PC-9 (cell line): ENCODE measurements at regions not wholly inside any gene's neighbourhood (a gene's known extent, or its start where the extent isn't known, plus 50 kb on each side); places are given as distances from the start of the nearest gene placed in this dataset.

Experiments used
- BruUV-seq: library from RNA; stranded (reverse); fragments of 400-500 nt; replicated peaks from 2 replicates; lab custom pipeline; 2021; lab: Mats Ljungman, UMichigan
- CTCF ChIA-PET: fragments of 300-600 bp; sonication (Branson Sonifier 250); formaldehyde crosslinking; loops from one replicate; lab custom pipeline; 2022; ENCODE audit warnings: antibody characterized with exemption; lab: Charles Lee
- POLR2A ChIA-PET: fragments of 300-600 bp; sonication (Branson Sonifier 250); formaldehyde crosslinking; loops from one replicate; lab custom pipeline; 2022; ENCODE audit warnings: antibody characterized with exemption; ENCODE audit not compliant: unreplicated experiment; lab: Charles Lee
- DNase-seq, 2 experiments: peaks; one replicate each; pipeline versions ENCODE4 v3.0.0 to v3.0.0-alpha.2; 2015 to 2022; ENCODE audit warnings: mixed read lengths in 1 of 2
- H2AFZ ChIP-seq: fragments of 200-600 bp; sonication (generic); 2 replicates; pipeline ENCODE4 v1.8.1; 2017; ENCODE audit warnings: antibody characterized with exemption
- H3F3A ChIP-seq: fragments of 200-600 bp; sonication (generic); 2 replicates; pipeline ENCODE4 v1.8.1; 2017; ENCODE audit warnings: antibody characterized with exemption, mild to moderate bottlenecking, low read depth; ENCODE audit not compliant: insufficient read depth
- H3K27ac ChIP-seq: fragments of 200-600 bp; sonication (generic); 2 replicates; pipeline ENCODE4 v1.6.1; 2016; ENCODE audit warnings: mixed run types
- H3K27me3 ChIP-seq: fragments of 200-600 bp; sonication (generic); 2 replicates; pipeline ENCODE4 v1.6.1; 2016; ENCODE audit warnings: low read depth, mixed run types; ENCODE audit not compliant: insufficient read depth
- H3K36me3 ChIP-seq: fragments of 200-600 bp; sonication (generic); 2 replicates; pipeline ENCODE4 v1.6.1; 2016; ENCODE audit warnings: low read depth, mixed run types
- H3K4me1 ChIP-seq: fragments of 200-600 bp; sonication (generic); replicated peaks from 2 replicates; pipeline ENCODE4 v1.6.1; 2016; ENCODE audit warnings: mixed run types; ENCODE audit not compliant: insufficient read depth
- H3K4me2 ChIP-seq: fragments of 200-600 bp; sonication (generic); 2 replicates; pipeline ENCODE4 v1.6.1; 2017; ENCODE audit warnings: mixed run types
- H3K4me3 ChIP-seq: fragments of 200-600 bp; sonication (generic); 2 replicates; pipeline ENCODE4 v1.6.1; 2016; ENCODE audit warnings: mixed run types
- H3K79me2 ChIP-seq: fragments of 200-600 bp; sonication (generic); 2 replicates; pipeline ENCODE4 v1.6.1; 2017; ENCODE audit warnings: low read depth, mixed run types
- H3K9me2 ChIP-seq: fragments of 200-600 bp; sonication (generic); 2 replicates; pipeline ENCODE4 v1.8.1; 2017; ENCODE audit warnings: mild to moderate bottlenecking; ENCODE audit not compliant: insufficient read depth
- H3K9me3 ChIP-seq: fragments of 200-600 bp; sonication (generic); 2 replicates; pipeline ENCODE4 v1.8.1; 2016; ENCODE audit warnings: low read depth; ENCODE audit not compliant: insufficient read depth
- H4K20me1 ChIP-seq: fragments of 200-600 bp; sonication (generic); 2 replicates; pipeline ENCODE4 v1.8.1; 2017; ENCODE audit not compliant: insufficient read depth
- EZH2 ChIP-seq: fragments of 200-600 bp; sonication (generic); IDR thresholded peaks from 2 replicates; pipeline ENCODE4 v1.8.0; 2017; ENCODE audit warnings: antibody characterized with exemption, low read depth
- intact Hi-C: fragments of 100-400 bp; cut with micrococcal nuclease; formaldehyde crosslinking; loops from one replicate; pipeline ENCODE4 v1.10.0; 2022; ENCODE audit not compliant: unreplicated experiment
- TF ChIP-seq, protein P1 (sequence below): fragments of 200-600 bp; sonication (generic); conservative IDR thresholded peaks from 2 replicates; pipeline ENCODE4 v1.6.1; 2017; ENCODE audit warnings: mixed run types, antibody characterized with exemption, mild to moderate bottlenecking, moderate library complexity

GRCh38 chr22:49208004-49208402 lies 619.7 kb downstream of the BRD1 start:
- BruUV-seq = no TSS peak
- no peaks in the 10 kb centered on the region for H3K9me3 ChIP-seq
- no peak overlapping the region for H3K27ac ChIP-seq
- H3K4me3 ChIP-seq = no peak overlapping the region
- ChIA-PET POLR2A (no interaction called here), CTCF (no interaction called here)
- no peaks in the 10 kb centered on the region for H3K79me2 ChIP-seq
- H4K20me1 ChIP-seq = no peaks in the 10 kb centered on the region
- H3K4me1 ChIP-seq = no peaks in the 10 kb centered on the region
- no peaks in the 10 kb centered on the region for H3F3A ChIP-seq
- no peaks in the 10 kb centered on the region for H3K9me2 ChIP-seq
- TF ChIP-seq, protein P1, sequence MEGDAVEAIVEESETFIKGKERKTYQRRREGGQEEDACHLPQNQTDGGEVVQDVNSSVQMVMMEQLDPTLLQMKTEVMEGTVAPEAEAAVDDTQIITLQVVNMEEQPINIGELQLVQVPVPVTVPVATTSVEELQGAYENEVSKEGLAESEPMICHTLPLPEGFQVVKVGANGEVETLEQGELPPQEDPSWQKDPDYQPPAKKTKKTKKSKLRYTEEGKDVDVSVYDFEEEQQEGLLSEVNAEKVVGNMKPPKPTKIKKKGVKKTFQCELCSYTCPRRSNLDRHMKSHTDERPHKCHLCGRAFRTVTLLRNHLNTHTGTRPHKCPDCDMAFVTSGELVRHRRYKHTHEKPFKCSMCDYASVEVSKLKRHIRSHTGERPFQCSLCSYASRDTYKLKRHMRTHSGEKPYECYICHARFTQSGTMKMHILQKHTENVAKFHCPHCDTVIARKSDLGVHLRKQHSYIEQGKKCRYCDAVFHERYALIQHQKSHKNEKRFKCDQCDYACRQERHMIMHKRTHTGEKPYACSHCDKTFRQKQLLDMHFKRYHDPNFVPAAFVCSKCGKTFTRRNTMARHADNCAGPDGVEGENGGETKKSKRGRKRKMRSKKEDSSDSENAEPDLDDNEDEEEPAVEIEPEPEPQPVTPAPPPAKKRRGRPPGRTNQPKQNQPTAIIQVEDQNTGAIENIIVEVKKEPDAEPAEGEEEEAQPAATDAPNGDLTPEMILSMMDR = no peak
- TF ChIP-seq EZH2 = no peak
- H3K36me3 ChIP-seq = no peaks in the 10 kb centered on the region
- peaks cover 94% of the 10 kb centered on the region for H3K27me3 ChIP-seq
- H3K4me2 ChIP-seq = no peak overlapping the region
- intact Hi-C loops = no loop called here
- no peak overlapping the region for H2AFZ ChIP-seq
- DNase-seq = no peak

DNA sequence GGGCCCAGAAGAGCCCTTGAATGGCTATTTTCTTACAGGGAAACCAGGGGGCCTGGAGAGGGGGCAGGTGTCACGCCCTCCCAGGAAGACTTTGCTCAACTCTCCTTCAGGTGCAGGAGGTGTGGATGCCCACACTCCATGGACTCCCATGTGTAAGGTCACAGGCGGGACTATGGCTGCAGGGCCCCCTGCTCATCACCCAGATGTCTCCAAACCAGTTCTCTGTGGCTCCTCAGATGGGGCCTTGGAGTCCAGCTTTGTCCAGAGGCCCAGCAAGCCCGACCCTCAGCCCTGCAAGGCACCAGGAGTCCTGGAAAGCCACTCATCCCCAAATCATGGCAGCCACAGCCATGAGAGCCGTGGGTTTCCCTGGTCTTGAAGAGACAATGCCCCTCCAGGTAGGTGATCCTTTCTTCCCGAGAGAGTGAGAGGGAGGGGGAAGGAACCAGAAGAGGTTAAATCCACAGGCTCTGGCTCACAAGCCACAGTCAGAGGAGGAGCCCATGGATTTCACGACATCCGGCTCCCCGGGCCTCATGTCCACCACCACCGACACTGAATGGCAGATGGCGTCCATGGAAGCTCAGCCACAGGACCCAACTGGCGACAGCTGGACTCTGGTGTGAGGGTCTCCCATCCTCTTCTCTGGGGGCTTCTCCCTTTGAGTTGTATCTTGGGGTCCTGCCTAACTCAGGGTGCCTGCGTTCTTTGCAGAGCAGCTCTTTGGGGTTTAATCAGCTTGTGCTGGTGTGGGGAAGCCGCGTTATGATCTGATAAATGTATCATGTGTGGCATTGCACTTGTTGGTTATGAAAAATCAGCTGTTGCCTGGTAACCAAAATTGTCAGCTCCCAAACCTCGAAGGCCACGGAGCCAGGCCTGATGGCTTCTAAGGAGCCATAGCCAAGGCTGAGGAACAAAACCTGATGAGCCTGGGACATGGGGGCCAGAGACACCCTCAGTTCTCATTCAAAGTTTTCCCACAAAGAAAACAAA lies 620.4 kb downstream of the BRD1 start:
- intact Hi-C loops = no loop called here
- H3F3A ChIP-seq = no peaks in the 10 kb centered on the region
- ChIA-PET POLR2A (no interaction called here), CTCF (no interaction called here)
- peaks cover 94% of the 10 kb centered on the region for H3K27me3 ChIP-seq
- TF ChIP-seq, protein P1 = no peak
- no peak for TF ChIP-seq EZH2
- no peaks in the 10 kb centered on the region for H3K9me2 ChIP-seq
- no peaks in the 10 kb centered on the region for H4K20me1 ChIP-seq
- H3K36me3 ChIP-seq = no peaks in the 10 kb centered on the region
- H3K4me2 ChIP-seq = no peak overlapping the region
- H3K9me3 ChIP-seq = no peaks in the 10 kb centered on the region
- H3K4me3 ChIP-seq = no peak overlapping the region
- H3K4me1 ChIP-seq = no peaks in the 10 kb centered on the region
- DNase-seq = no peak
- no TSS peak for BruUV-seq
- no peak overlapping the region for H2AFZ ChIP-seq
- no peaks in the 10 kb centered on the region for H3K79me2 ChIP-seq
- no peak overlapping the region for H3K27ac ChIP-seq

DNA sequence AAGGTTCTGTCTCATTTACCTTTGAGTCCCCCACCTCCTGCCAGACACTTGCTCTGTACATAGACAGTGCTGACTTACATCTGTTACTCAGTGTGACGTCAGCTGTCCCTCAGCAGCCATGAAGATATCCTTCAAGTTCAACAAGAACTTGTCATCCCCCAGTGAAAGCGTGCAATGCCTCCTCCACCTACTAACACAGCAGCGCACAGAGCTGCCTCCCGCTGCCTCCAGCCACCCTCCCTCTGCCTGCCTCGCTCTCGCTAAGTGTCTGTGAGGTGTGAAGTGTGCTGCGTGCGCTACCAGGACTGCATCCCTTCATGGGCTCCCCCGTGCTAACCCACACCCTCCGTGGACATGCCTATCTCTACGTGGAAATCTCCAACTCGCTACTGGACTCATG lies 621.4 kb downstream of the BRD1 start:
- ChIA-PET CTCF (no interaction called here), POLR2A (no interaction called here)
- H3K4me1 ChIP-seq = no peaks in the 10 kb centered on the region
- H2AFZ ChIP-seq = no peak overlapping the region
- BruUV-seq = no TSS peak
- no peaks in the 10 kb centered on the region for H4K20me1 ChIP-seq
- H3K27ac ChIP-seq = no peak overlapping the region
- intact Hi-C loops = no loop called here
- H3K4me3 ChIP-seq = no peak overlapping the region
- H3K4me2 ChIP-seq = no peak overlapping the region
- H3K36me3 ChIP-seq = no peaks in the 10 kb centered on the region
- TF ChIP-seq, protein P1 = no peak
- TF ChIP-seq EZH2 = no peak
- no peaks in the 10 kb centered on the region for H3K9me3 ChIP-seq
- no peaks in the 10 kb centered on the region for H3F3A ChIP-seq
- peaks cover 92% of the 10 kb centered on the region for H3K27me3 ChIP-seq
- no peaks in the 10 kb centered on the region for H3K79me2 ChIP-seq
- no peaks in the 10 kb centered on the region for H3K9me2 ChIP-seq
- DNase-seq = no peak
